Vagina (tissue), 2 donors: ENCODE measurements at regions not wholly inside any gene's neighbourhood (a gene's known extent, or its start where the extent isn't known, plus 50 kb on each side); places are given as distances from the start of the nearest gene placed in this dataset.

ENCODE experiments used
- DNase-seq, 2 donors: peaks; one replicate each; pipeline ENCODE4 v3.0.0-alpha.2; 2017; ENCODE audit errors: extremely low spot score in 2 of 2
- H3K27ac ChIP-seq: fragments of 200-600 bp; sonication (generic); one replicate; pipeline ENCODE4 v1.5.1; 2019
- H3K27me3 ChIP-seq: fragments of 200-600 bp; sonication (generic); one replicate; pipeline ENCODE4 v1.5.1; 2019
- H3K36me3 ChIP-seq, 2 donors: fragments of 200-600 bp; sonication (generic); one replicate each; pipeline ENCODE4 v1.5.1; 2017 to 2019
- H3K4me1 ChIP-seq: fragments of 200-600 bp; sonication (generic); one replicate; pipeline ENCODE4 v1.5.1; 2019
- H3K4me3 ChIP-seq, 2 donors: fragments of 200-600 bp; sonication (generic); 1 replicate in 1 of 2; 2 replicates in 1 of 2; pipeline ENCODE4 v1.5.1; 2016 to 2019
- H3K9me3 ChIP-seq: fragments of 200-600 bp; sonication (generic); one replicate; pipeline ENCODE4 v1.5.1; 2019
- CTCF ChIP-seq, 3 experiments: fragments of 450-650 bp in 2 of 3; fragments of 200-600 bp in 1 of 3; sonication (generic) in 1 of 3; IDR thresholded peaks; one replicate each; pipeline ENCODE4 v1.5.1; 2017 to 2019; ENCODE audit warnings: antibody characterized with exemption in 3 of 3, mild to moderate bottlenecking in 2 of 3, moderate library complexity in 2 of 3
- POLR2A ChIP-seq, 2 donors: fragments of 450-650 bp; IDR thresholded peaks; one replicate each; pipeline ENCODE4 v1.6.1; 2017; ENCODE audit warnings: antibody characterized with exemption in 2 of 2, mild to moderate bottlenecking in 2 of 2, moderate library complexity in 2 of 2
- POLR2AphosphoS5 ChIP-seq, 2 donors: sonication (generic); formaldehyde crosslinking; IDR thresholded peaks; one replicate each; pipeline ENCODE4 v1.9.0; 2017; ENCODE audit warnings: antibody characterized with exemption in 2 of 2, mild to moderate bottlenecking in 2 of 2, low read depth in 1 of 2; ENCODE audit not compliant: insufficient read depth in 1 of 2
- intact Hi-C: fragments of 100-400 bp; cut with DNase I; formaldehyde crosslinking; loops from one replicate; pipeline ENCODE4 v1.15.1; 2023

- H3K4me3 ChIP-seq = no peak overlapping the region
- H3K9me3 ChIP-seq = no peaks in the 10 kb centered on the region
- no peak for DNase-seq
- no peak overlapping the region for H3K27ac ChIP-seq
- intact Hi-C loops = no loop called here
- H3K36me3 ChIP-seq = no peaks in the 10 kb centered on the region
- no peaks in the 10 kb centered on the region for H3K27me3 ChIP-seq
- TF ChIP-seq POLR2A (IDR thresholded peaks at IDR 0.05) (no peak), CTCF (IDR thresholded peaks at IDR 0.05) (no peak), POLR2AphosphoS5 (IDR thresholded peaks at IDR 0.05; ENCODE audit: insufficient read depth in 1 of 2, low read depth in 1 of 2) (no peak)
- no peaks in the 10 kb centered on the region for H3K4me1 ChIP-seq
Observed at GRCh38 chr7:19482628-19483027, 226.2 kb downstream of the POLR1F start.

GRCh38 chr7:19480383-19480782, 228.5 kb downstream of the POLR1F start:
- Histone ChIP-seq H3K27me3 (no peaks in the 10 kb centered on the region), H3K4me1 (no peaks in the 10 kb centered on the region), H3K9me3 (no peaks in the 10 kb centered on the region), H3K4me3 (no peak overlapping the region), H3K27ac (no peak overlapping the region), H3K36me3 (no peaks in the 10 kb centered on the region)
- TF ChIP-seq CTCF (IDR thresholded peaks at IDR 0.05) (no peak), POLR2AphosphoS5 (IDR thresholded peaks at IDR 0.05; ENCODE audit: insufficient read depth in 1 of 2, low read depth in 1 of 2) (no peak), POLR2A (IDR thresholded peaks at IDR 0.05) (no peak)
- intact Hi-C loops = no loop called here
- DNase-seq = no peak

- H3K27me3 ChIP-seq = no peaks in the 10 kb centered on the region
- TF ChIP-seq POLR2A (IDR thresholded peaks at IDR 0.05) (no peak), CTCF (IDR thresholded peaks at IDR 0.05) (no peak), POLR2AphosphoS5 (IDR thresholded peaks at IDR 0.05; ENCODE audit: insufficient read depth in 1 of 2, low read depth in 1 of 2) (no peak)
- intact Hi-C loops = no loop called here
- no peak for DNase-seq
- H3K27ac ChIP-seq = no peak overlapping the region
- no peaks in the 10 kb centered on the region for H3K9me3 ChIP-seq
- H3K4me3 ChIP-seq = no peak overlapping the region
- H3K4me1 ChIP-seq = no peaks in the 10 kb centered on the region
- H3K36me3 ChIP-seq = no peaks in the 10 kb centered on the region
Observed at GRCh38 chr7:19470031-19470430, 238.8 kb downstream of the POLR1F start.

GRCh38 chr7:19465861-19466260, 243.0 kb downstream of the POLR1F start:
- DNase-seq = no peak
- Histone ChIP-seq H3K36me3 (no peaks in the 10 kb centered on the region), H3K27me3 (no peaks in the 10 kb centered on the region), H3K4me3 (no peak overlapping the region), H3K9me3 (no peaks in the 10 kb centered on the region), H3K4me1 (no peaks in the 10 kb centered on the region), H3K27ac (no peak overlapping the region)
- TF ChIP-seq CTCF (IDR thresholded peaks at IDR 0.05) (no peak), POLR2A (IDR thresholded peaks at IDR 0.05) (no peak), POLR2AphosphoS5 (IDR thresholded peaks at IDR 0.05; ENCODE audit: insufficient read depth in 1 of 2, low read depth in 1 of 2) (no peak)
- intact Hi-C loops = no loop called here

- Histone ChIP-seq H3K36me3 (no peaks in the 10 kb centered on the region), H3K27me3 (no peaks in the 10 kb centered on the region), H3K4me1 (no peaks in the 10 kb centered on the region), H3K4me3 (no peak overlapping the region), H3K9me3 (no peaks in the 10 kb centered on the region), H3K27ac (no peak overlapping the region)
- intact Hi-C loops = no loop called here
- TF ChIP-seq POLR2A (IDR thresholded peaks at IDR 0.05) (no peak), POLR2AphosphoS5 (IDR thresholded peaks at IDR 0.05; ENCODE audit: insufficient read depth in 1 of 2, low read depth in 1 of 2) (no peak)
- DNase-seq = no peak
Observed at GRCh38 chr7:19464751-19465150, 244.1 kb downstream of the POLR1F start.

- intact Hi-C loops = no loop called here
- no peak for TF ChIP-seq POLR2A (IDR thresholded peaks at IDR 0.05)
- no peak for TF ChIP-seq POLR2AphosphoS5 (IDR thresholded peaks at IDR 0.05; ENCODE audit: insufficient read depth in 1 of 2, low read depth in 1 of 2)
- TF ChIP-seq CTCF (IDR thresholded peaks at IDR 0.05) = no peak
- Histone ChIP-seq H3K4me1 (no peaks in the 10 kb centered on the region), H3K9me3 (no peaks in the 10 kb centered on the region), H3K36me3 (no peaks in the 10 kb centered on the region), H3K4me3 (no peak overlapping the region), H3K27ac (no peak overlapping the region), H3K27me3 (no peaks in the 10 kb centered on the region)
- DNase-seq = no peak
Observed at GRCh38 chr7:19464241-19464640, 244.6 kb downstream of the POLR1F start.
